Retinal pigment epithelial cell (primary cell): ENCODE measurements at regions not wholly inside any gene's neighbourhood (a gene's known extent, or its start where the extent isn't known, plus 50 kb on each side); places are given as distances from the start of the nearest gene placed in this dataset.
"Not testable (repeated sequence)": the region's sequence is repeated elsewhere in the genome, so short reads cannot be mapped to it uniquely, and the experiment has no call there.

Experiments used
- DNase-seq: peaks from one replicate; pipeline ENCODE4 v3.0.0-alpha.2; 2010; ENCODE audit warnings: low read depth
- H3K4me3 ChIP-seq: 2 replicates; pipeline ENCODE4 v1.5.1; 2011; ENCODE audit warnings: mild to moderate bottlenecking, low read length, control low read depth, moderate library complexity
- CTCF ChIP-seq: conservative IDR thresholded peaks from 2 replicates; pipeline ENCODE4 v1.5.1; 2011; ENCODE audit warnings: low read depth, low read length, control low read depth, inconsistent platforms

GRCh38 chr4:102397056-102397455 lies 51.8 kb upstream of the SLC39A8 start:
- DNase-seq, H3K4me3 ChIP-seq: not testable (repeated sequence)

GRCh38 chr4:102399021-102399420 lies 53.7 kb upstream of the SLC39A8 start:
- TF ChIP-seq CTCF = no peak
- H3K4me3 ChIP-seq = no peak overlapping the region
- no peak for DNase-seq

- no peak for DNase-seq
Measured at GRCh38 chr4:102400898-102401297, 55.6 kb upstream of the SLC39A8 start.

GRCh38 chr4:102402223-102402622 lies 56.9 kb upstream of the SLC39A8 start:
- DNase-seq = no peak
- TF ChIP-seq CTCF = no peak
- no peak overlapping the region for H3K4me3 ChIP-seq

More at GRCh38 chr4:102400898-102401297, 55.6 kb upstream of the SLC39A8 start:
- no peak overlapping the region for H3K4me3 ChIP-seq
- TF ChIP-seq CTCF = no peak

GRCh38 chr4:102403116-102403515 lies 57.8 kb upstream of the SLC39A8 start:
- no peak overlapping the region for H3K4me3 ChIP-seq
- DNase-seq = no peak
- TF ChIP-seq CTCF = no peak

GRCh38 chr4:102404431-102404969 lies 59.2 kb upstream of the SLC39A8 start:
- no peak overlapping the region for H3K4me3 ChIP-seq
- no peak for TF ChIP-seq CTCF
- no peak for DNase-seq

GRCh38 chr4:102405821-102406401 lies 60.6 kb upstream of the SLC39A8 start:
- DNase-seq = no peak
- no peak for TF ChIP-seq CTCF
- H3K4me3 ChIP-seq = no peak overlapping the region

GRCh38 chr4:102410884-102411283 lies 65.6 kb upstream of the SLC39A8 start:
- not testable (repeated sequence) for DNase-seq, H3K4me3 ChIP-seq
